ENCODE measurements at regions not wholly inside any gene's neighbourhood (a gene's known extent, or its start where the extent isn't known, plus 50 kb on each side); places are given as distances from the start of the nearest gene placed in this dataset.
"Not testable (repeated sequence)": the region's sequence is repeated elsewhere in the genome, so short reads cannot be mapped to it uniquely, and the experiment has no call there.

DNA sequence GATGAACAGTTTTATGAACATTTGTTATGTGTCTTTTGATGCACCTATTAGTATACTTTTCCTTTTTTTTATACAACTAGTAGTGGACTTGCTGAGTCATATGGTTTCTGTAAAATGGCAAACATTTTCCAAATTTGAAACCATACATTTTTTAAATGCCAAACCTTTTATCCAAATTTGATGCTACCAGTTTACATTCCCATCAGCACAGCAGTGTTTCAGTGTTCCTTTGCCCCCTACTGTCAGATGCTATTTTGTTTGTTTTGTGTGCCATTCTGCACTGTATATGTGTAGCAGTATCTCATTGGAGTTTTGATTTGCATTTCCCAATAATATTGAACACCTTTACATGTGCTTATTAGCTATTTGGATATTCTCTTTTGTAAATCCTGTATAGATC, 219.4 kb downstream of the TANC2 start:
- no peak for DNase-seq

- no peak for DNase-seq
Observed at GRCh38 chr17:63189082-63189481, 223.0 kb downstream of the TANC2 start.

GRCh38 chr17:63189930-63190329, 223.9 kb downstream of the TANC2 start:
- no peak for DNase-seq

DNA sequence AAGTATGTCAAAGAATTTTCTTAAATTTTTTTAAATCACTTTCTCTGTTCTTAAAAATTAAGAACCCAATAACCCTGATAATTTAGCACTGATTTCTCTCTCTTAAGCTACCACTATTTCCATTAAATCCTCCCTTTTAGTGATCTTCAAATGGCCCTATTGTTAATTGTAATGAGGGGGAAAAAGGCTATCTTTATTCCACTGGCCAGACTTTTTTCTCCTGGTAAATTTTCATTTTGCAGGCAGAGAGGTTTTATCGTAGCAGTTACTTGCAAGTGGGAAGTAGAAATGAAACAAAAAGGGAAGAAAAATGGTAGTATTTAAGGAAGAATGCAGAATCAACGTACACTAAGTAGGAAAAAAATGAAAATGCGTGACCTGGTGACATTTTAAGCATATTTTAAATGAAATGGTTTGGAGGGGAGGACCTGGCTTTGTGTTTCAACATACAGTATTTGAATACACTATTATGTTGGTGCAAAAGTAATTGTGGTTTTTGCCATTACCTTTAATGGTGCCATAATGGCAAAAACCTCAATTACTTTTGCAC, 224.9 kb downstream of the TANC2 start:
- DNase-seq: no peak

DNA sequence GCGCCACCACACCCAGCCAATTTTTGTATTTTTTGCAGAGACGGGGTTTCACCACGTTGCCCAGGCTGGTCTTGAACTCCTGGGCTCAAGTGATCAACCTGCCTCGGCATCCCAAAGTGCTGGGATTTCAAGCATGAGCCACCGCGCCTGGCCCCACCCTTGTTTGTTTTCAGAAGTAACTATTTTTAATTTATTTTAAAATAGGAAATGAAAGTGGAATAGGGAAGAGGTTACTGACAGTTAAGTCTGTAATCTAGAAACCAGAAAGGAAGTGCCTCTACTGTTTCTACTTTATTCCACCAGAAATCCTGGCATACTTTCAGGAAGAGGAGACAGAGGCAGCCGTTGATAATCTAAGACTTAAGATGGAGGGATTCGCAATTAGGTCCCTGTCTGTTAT, 225.6 kb downstream of the TANC2 start:
- no peak for DNase-seq

- no peak for DNase-seq
Observed at GRCh38 chr17:63193827-63194226, 227.8 kb downstream of the TANC2 start.

GRCh38 chr17:63196772-63197335, 230.8 kb downstream of the TANC2 start:
- DNase-seq: no peak

DNA sequence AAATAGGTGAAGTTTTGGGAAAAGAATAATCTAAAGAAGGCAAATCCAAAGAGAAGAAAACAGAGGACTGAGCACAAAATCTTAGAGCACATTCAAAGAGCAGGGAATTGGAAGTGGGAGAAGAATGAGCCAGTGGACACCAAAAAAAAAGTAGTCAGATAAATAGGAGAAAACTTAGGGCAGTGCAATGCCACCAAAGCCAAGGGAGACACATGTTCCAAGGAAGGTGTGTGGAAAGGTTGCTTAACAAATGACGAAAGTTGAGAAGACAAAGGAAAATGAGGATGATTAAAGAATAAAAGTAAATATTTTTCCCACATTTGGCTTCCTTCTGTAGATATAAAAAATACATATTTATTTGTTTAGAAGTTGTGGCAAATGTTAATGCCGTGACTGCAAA, 237.6 kb downstream of the TANC2 start:
- no peak for DNase-seq

DNA sequence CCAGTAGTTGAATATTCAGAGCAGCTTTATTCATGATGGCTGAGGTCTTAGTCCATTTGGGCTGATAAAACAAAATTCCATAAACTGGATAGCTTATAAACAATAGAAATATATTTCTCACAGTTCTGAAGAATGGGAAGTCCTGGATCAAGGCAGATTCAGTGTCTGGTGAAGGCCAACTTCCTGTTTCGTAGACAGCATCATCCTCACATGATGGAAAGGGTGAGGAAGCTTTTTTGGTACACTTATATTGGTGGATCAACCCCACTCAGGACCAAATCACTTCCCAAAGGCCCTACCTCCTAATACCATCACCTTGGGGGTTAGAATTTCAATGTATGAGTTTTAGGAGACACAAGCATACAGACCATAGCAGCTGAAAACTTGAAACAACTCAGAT, 224.2 kb downstream of the CYB561 start:
- no peak for DNase-seq

DNA sequence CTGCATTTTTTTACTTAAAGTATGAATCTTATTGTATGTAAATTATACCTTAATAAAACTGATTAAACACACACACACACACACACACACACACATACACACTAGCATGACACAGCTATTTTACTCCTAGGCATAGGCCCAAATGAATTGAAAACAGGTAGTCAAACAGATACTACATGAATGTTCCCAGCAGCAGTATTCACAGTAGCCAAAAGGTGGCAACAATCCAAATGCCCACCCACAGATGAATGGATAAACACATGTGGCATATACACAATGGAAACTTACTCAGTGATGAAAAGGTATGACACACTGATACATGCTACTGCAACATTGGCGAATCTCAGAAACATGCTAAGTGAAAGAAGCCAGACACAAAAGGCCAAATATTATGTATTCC, 223.5 kb downstream of the CYB561 start:
- DNase-seq: no peak

DNA sequence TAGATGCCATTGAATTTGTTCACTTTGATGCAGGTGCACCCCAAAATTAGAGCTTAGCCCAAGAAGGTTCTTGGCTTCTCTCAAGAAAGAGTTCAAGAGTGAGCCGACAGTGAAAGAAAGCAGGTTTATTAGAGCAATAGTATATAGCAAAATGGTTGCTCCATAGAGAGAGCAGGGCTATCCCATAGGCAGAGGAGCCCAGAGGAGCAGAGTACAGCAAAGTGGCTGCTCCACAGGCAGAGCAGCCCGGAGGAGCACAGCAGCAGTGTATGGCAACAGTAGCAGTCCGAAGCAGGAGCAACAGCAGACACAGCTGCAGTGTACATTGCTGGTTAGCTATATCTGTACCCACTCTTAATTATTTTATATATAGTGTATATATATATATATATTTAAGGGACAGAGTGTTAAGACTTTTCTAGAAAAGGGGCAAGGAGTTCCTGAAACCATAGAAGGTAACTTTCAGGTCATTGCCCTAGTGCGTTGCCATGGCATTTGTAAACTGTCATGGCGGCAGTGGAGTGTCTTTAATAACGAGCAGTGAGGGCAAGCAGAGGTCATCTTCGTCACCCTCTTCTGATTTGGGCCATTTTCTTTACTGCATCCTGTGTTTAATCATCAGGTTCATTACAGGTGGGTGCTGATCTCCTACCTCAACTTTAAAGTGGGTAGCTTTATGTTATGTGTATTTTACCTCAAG, 222.7 kb downstream of the CYB561 start:
- DNase-seq: no peak

DNA sequence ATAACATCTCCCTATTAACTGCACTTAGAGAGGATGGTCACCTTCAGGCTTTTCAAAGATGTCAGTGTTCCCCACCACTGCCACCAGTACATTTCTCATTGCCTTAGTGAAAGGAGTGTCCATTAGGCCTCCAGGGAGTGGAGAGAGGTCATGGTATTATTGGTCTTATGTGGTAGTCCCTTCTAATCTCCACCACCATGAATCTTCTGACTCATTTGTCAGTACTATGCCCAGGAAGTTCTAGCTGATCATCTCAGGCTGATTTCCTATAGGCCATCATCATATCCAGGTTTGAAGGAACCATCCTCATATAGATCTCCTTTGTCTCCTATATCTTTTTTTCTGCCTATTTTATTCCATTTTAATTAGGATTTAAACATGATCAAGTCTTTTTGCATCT, 221.5 kb downstream of the CYB561 start:
- no peak for DNase-seq

GRCh38 chr17:63226720-63227119, 219.4 kb downstream of the CYB561 start:
- DNase-seq: not testable (repeated sequence)

GRCh38 chr17:63231015-63231620, 215.0 kb downstream of the CYB561 start:
- not testable (repeated sequence) for DNase-seq

- DNase-seq: no peak
Observed at GRCh38 chr17:63232565-63233310, 213.4 kb downstream of the CYB561 start.

DNA sequence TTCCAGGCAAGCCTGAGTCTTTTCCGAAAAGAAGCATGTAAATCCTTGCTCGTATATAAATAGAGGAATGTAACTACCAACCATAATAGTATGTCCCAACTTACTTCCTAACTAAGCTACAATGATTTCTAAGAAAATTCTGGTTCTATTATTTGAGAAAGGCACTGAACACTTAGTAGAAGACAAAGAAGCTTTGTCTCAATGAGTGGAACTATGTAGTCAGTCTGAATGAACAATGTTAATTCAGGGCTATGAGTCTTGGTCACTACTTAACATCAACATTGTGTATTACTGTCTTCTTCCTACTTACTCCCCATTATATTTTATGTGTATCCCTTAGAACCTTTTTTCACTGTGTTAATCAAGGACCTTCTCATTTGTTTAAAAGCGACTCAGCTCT, 206.0 kb downstream of the CYB561 start:
- DNase-seq: no peak

DNA sequence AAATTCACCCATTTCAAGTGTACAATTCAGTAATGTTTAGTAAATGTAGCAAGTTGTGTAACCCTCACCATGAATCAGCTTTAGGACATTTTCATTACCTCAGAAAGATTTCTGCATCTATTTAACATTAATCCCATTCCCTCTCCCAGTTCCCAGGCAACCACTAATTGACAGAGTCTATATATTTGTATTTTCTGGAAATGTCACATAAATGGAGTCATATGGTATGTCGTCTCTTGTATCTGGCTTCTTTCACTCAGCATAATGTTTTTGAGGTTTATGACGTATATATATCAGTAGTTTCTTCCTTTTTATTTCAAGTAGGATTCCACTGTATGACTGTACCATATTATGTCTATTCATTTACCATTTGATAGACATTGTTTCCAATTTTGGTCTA, 199.8 kb downstream of the CYB561 start:
- no peak for DNase-seq

DNA sequence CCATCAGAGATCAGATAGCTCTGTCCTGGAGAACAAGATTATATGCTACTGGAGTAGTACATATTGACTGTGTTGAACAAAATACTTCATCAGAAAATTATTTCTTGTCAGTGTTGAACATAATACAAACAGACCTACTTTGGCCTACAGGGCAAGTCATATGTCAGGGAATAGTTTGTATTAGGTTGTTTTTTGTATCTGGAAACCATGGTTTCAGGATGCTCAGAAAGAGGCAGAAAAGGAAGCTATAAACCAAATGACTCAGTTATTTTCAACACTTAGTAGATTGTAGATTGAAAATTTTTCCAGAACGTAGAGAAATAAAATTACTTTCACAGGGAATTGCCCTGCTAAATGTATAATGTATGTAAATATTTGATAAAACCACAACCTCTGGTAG, 198.4 kb downstream of the CYB561 start:
- no peak for DNase-seq

GRCh38 chr17:63249256-63250004, 196.7 kb downstream of the CYB561 start:
- DNase-seq: no peak

DNA sequence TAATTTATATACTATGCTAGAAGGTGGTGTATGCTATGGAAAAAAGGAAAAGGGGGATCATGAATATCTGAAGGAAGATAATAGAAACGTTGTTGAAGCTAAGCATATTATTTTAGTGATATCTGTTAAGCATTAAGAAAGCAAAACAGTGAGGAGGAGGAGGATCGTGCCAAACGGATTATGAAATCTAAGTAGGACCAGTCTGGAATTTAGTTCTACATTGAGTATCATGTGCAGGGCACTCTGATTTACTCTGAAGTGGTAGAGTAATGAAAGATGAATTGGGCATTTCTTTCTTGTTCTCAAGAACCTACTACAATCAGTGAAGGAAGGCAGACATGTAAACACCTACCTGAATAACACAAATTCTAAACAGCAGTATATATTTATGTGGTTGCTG, 195.3 kb downstream of the CYB561 start:
- DNase-seq: no peak

GRCh38 chr17:63258785-63259184, 187.3 kb downstream of the CYB561 start:
- no peak for DNase-seq

DNA sequence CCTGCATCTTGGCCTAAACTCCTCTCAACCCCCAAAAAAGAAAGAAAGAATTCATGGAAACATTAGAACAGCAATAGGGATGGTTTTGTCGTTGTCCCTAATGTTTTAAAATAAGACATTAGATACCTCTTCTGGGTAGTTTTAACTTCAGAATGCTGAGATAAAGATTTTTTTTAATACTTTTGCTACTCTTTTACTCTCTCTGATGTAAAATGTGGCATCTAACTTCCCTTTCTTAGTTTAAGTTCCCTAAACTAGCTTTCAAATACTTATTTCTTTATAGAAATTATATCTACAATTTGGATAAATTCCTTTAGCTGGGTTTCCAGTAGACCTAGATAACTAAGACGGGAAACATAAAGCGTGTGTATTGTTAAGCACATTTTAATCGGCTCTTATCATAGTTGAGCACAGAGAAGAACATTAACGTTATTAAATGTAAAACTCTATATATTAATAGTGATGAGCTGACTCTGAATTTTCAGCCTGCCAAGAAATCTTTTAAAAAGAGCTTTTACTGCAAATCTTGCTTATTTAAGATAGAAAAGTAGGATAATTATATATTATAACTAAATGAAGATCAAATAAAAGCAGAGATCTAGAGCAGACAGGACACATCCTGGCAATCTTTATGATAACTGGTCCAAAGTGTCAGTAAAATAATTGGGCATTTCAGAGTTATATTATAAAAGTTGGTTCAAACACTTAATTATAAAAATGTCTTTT, 183.2 kb downstream of the CYB561 start:
- no peak for DNase-seq
